ENCODE measurements at regions not wholly inside any gene's neighbourhood (a gene's known extent, or its start where the extent isn't known, plus 50 kb on each side); places are given as distances from the start of the nearest gene placed in this dataset.

- DNase-seq, result no peak
These were observed 78.1 kb upstream of the GALNT9 start for GRCh38 chr12:132407451-132407961.

GRCh38 chr12:132406493-132407450 is 77.4 kb upstream of the GALNT9 start:
- DNase-seq, result no peak

DNA sequence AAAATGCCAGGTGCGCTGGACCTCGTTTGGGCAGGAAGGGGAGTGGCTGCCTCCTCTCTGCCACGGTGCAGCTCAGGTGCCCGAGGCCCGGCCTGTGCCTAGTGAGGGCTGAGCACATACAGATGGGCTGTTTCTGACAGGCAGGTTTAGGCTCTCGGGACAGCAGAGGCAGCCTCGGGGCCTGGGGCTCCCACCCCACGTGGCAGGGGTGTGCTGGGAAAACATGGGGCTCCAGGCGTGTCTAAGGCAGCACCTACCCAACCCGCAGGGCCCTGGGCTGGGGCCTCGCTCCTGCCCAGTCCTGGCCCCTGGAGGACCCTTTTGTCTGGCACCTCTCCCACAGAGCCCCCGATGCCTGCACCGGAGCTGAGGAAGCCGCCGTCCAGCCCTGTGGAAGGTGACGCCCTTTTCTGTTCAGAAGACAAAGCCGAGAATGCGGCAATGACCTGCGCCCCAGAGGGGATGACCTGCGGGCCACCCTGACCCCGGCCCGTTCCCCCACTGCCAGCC is 76.4 kb upstream of the GALNT9 start:
- DNase-seq, result no peak

GRCh38 chr12:132404951-132405741 is 75.8 kb upstream of the GALNT9 start:
- no peak for DNase-seq

- no peak for DNase-seq
These were observed 75.1 kb upstream of the GALNT9 start for GRCh38 chr12:132404435-132404855.

GRCh38 chr12:132403636-132404434 is 74.4 kb upstream of the GALNT9 start:
- no peak for DNase-seq

GRCh38 chr12:132402831-132403416 is 73.5 kb upstream of the GALNT9 start:
- DNase-seq, result no peak

- DNase-seq, result no peak
These were observed 72.6 kb upstream of the GALNT9 start for GRCh38 chr12:132401982-132402381.

DNA sequence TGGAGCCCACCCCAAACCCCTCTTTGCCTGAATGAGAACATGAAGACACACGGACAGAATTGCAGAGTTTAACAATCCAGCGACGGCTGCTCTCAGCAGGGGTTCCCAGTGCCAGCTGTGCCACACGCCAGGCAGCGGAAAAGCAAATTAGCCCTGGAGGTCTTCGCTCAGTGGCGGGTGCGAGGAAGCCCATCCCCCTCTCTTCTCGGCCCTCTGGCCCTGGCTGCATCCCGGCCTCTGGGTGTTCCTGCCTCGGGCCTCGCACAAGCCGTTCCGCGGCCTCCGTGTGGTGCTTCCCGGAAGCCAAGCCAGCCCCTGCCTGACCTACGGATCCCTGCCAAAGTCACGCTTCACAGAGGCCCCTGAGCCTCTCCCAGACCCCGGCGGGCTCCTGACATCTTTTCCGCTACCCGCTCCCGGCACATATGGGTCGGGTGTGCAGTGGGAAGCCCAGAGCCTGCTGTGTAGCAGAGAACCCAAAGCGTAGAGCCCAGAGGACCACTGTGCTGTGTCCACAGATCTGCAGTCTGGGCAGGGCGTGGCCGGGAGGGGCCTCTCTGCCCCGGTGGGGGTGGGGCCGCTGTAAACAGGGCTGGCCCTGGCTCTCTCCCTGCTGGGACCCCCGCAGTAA is 70.7 kb upstream of the GALNT9 start:
- DNase-seq, result no peak

- DNase-seq, result no peak
These were observed 70.0 kb upstream of the GALNT9 start for GRCh38 chr12:132399092-132400010.

DNA sequence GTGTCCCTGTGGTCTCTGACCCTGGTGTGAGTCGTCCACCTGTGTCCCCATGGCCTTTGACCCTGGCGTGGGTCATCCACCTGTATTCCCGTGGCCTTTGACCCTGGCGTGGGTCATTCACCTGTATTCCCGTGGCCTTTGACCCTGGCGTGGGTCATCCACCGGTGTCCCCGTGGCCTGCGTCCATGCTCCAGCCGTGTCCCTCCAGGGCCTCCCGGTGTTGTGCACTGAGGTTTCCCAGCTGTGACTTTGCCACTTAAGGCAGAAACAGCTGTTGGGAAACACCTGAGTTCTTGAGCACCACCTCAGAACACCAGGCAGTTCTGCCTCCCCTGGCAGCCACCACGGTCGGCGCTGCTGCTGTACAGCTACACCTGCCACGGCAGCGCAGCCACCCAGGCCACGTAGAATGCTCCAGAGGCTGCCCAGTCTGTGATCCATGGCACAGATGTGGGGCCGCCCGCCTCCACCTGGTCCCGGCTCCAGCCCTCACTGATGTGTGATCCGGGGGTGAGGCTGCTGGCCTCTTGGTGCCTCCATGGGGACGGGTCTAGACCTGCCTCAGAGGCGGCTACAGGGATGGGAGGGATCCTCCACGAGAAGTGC is 69.1 kb upstream of the GALNT9 start:
- DNase-seq, result no peak

GRCh38 chr12:132397934-132398385 is 68.6 kb upstream of the GALNT9 start:
- DNase-seq, result no peak

- DNase-seq, result no peak
These were observed 68.0 kb upstream of the GALNT9 start for GRCh38 chr12:132397152-132397933.

DNA sequence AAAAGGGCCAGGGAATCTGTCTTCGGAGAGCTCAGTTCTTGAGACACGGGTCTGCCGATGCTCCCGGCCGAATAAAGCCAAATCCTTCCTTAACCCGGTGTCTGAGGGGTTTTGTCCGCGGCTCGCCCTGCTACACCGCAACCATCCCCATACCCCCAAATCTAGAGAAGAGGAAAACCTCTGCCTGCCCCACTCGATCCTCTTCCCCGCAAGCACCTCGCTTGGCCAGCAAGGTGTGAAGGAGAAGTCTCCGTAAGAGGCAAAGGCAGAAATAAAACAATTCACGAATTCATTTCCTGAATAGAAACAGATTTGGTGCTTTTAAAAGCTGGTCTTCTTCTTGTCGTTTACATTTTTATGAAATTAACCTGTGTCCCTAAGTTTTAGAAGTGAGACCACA is 67.3 kb upstream of the GALNT9 start:
- no peak for DNase-seq

DNA sequence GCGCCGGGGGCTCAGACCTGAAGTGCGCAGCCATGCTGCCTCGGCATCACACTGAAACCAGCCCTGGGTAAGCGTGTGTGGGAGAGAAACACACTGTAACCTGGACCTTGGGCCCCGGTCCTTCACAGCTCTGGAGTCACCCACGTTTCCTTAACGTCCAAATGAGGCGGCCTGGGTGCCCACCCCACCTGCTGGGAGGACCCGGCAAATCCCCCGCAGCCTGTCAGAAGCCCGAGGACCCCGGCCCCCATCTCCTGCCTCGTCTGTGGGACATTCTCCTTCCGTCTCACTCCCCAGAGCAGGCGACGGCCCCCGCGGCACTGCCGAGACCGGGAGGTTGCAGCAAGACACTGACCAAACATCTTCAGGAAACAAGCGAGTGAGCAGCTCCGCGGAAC is 66.5 kb upstream of the GALNT9 start:
- DNase-seq, result no peak

GRCh38 chr12:132395192-132395907 is 66.0 kb upstream of the GALNT9 start:
- DNase-seq, result no peak

DNA sequence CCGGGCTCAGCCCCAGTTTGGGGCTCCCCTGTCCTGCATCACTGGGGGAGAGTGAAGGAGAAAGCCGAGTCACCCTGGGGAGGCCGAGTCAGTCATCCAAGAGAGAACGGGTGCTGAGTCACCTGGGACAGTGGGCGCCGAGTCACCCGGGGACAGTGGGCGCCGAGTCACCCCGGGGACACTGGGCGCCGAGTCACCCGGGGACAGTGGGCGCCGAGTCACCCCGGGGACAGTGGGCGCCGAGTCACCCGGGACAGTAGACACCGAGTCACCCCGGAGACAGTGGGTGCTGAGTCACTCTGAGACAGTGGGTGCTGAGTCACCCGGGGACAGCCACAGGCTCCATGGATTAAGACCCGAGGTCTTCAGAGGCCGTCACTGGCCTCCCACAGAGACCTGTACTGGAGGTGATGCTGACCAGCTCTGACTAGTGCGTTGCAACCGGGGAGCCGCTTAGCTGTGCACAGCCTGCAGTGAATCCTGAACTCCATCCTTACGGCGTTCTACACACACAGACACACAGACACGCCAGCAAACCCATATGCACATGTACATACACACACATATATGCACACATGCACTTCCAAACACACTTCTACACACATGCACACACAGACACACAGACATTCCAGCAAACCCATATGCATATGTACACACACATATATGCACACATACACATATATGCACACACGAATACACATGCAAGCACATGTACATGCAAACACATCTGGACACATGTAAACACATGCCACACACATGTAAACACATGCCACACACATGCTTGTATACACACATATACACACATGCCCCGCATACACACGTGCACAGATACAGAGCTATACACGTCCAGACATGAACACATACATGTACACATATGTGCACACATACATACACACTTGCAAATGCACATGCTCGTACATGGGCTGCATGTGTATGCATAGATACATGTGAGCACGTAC is 64.9 kb upstream of the GALNT9 start:
- DNase-seq, result peak; percentile 69

Data from MV-4-11 (cell line).